Keratinocyte (primary cell): ENCODE measurements at regions not wholly inside any gene's neighbourhood (a gene's known extent, or its start where the extent isn't known, plus 50 kb on each side); places are given as distances from the start of the nearest gene placed in this dataset.
A peak's percentile ranks its signal among the peaks of the same experiment; 100 is the strongest.
"Not testable (repeated sequence)": the region's sequence is repeated elsewhere in the genome, so short reads cannot be mapped to it uniquely, and the experiment has no call there.

Experiments
- DNase-seq: peaks from one replicate; pipeline ENCODE4 v3.0.0-alpha.2; 2011; ENCODE audit warnings: low read depth, missing footprints, low spot score
- FAIRE-seq: peaks from 2 replicates; lab custom pipeline; 2011; peaks lifted over from hg19 to GRCh38; lab: Jason Lieb, UNC
- H2AFZ ChIP-seq: 2 replicates; pipeline ENCODE4 v1.6.0; 2012; ENCODE audit warnings: low read length, control low read depth, inconsistent platforms; ENCODE audit not compliant: control insufficient read depth
- H3K27ac ChIP-seq: 2 replicates; pipeline ENCODE4 v1.5.1; 2011; ENCODE audit warnings: low read length; ENCODE audit not compliant: control insufficient read depth, insufficient read depth
- H3K27me3 ChIP-seq: 3 replicates; pipeline ENCODE4 v1.6.0; 2011; ENCODE audit warnings: low read length; ENCODE audit not compliant: control insufficient read depth, insufficient read depth; ENCODE audit errors: extremely low read depth
- H3K36me3 ChIP-seq, 2 experiments: 2 replicates in 1 of 2; 3 replicates in 1 of 2; pipeline ENCODE4 v1.5.1; 2011; ENCODE audit warnings: low read length in 2 of 2, mild to moderate bottlenecking in 1 of 2; ENCODE audit not compliant: control insufficient read depth in 2 of 2, insufficient read depth in 2 of 2; ENCODE audit errors: extremely low read depth in 1 of 2
- H3K4me1 ChIP-seq: 3 replicates; pipeline ENCODE4 v1.5.1; 2011; ENCODE audit warnings: low read length; ENCODE audit not compliant: control insufficient read depth, insufficient read depth; ENCODE audit errors: extremely low read depth
- H3K4me2 ChIP-seq: 3 replicates; pipeline ENCODE4 v1.6.0; 2011; ENCODE audit warnings: low read depth, low read length; ENCODE audit not compliant: control insufficient read depth, insufficient read depth; ENCODE audit errors: extremely low read depth
- H3K4me3 ChIP-seq, 3 experiments: fragments of 200-600 bp in 1 of 3; sonication (generic) in 1 of 3; 2 replicates in 2 of 3; 3 replicates in 1 of 3; pipeline ENCODE4 v1.5.1; 2011 to 2016; ENCODE audit warnings: low read length in 3 of 3, mild to moderate bottlenecking in 3 of 3, control low read depth in 2 of 3, inconsistent platforms in 1 of 3, low read depth in 1 of 3, mixed read lengths in 1 of 3, mixed run types in 1 of 3, moderate library complexity in 1 of 3; ENCODE audit not compliant: control insufficient read depth in 2 of 3, insufficient read depth in 2 of 3; ENCODE audit errors: extremely low read depth in 1 of 3
- H3K79me2 ChIP-seq: 2 replicates; pipeline ENCODE4 v1.6.0; 2012; ENCODE audit warnings: low read length; ENCODE audit not compliant: control insufficient read depth, insufficient read depth
- H3K9ac ChIP-seq: 3 replicates; pipeline ENCODE4 v1.6.0; 2011; ENCODE audit warnings: low read length; ENCODE audit not compliant: control insufficient read depth, insufficient read depth; ENCODE audit errors: extremely low read depth
- H3K9me1 ChIP-seq: 3 replicates; pipeline ENCODE4 v1.6.0; 2011; ENCODE audit warnings: low read length; ENCODE audit not compliant: control insufficient read depth, insufficient read depth; ENCODE audit errors: extremely low read depth
- H3K9me3 ChIP-seq: 2 replicates; pipeline ENCODE4 v1.5.1; 2012; ENCODE audit warnings: low read depth, low read length; ENCODE audit not compliant: control insufficient read depth
- H4K20me1 ChIP-seq: 3 replicates; pipeline ENCODE4 v1.6.0; 2011; ENCODE audit warnings: low read length; ENCODE audit not compliant: control insufficient read depth, insufficient read depth; ENCODE audit errors: extremely low read depth
- dilution Hi-C: fragments of 300-500 bp; cut with MboI; formaldehyde crosslinking; loops from one replicate; pipeline ENCODE4 v1.7.0; 2020; ENCODE audit warnings: low sequenced_read_pairs; ENCODE audit not compliant: extremely low pct_ligation_motif_present

GRCh38 chr5:99471726-99472125, 542.9 kb upstream of the CHD1 start:
- DNase-seq, H3K4me1 ChIP-seq, FAIRE-seq, H3K9me3 ChIP-seq, dilution Hi-C loops, H3K27me3 ChIP-seq, H3K4me2 ChIP-seq, H3K79me2 ChIP-seq, H3K4me3 ChIP-seq, H3K36me3 ChIP-seq, H3K9me1 ChIP-seq, H2AFZ ChIP-seq, H4K20me1 ChIP-seq, H3K27ac ChIP-seq, H3K9ac ChIP-seq: not testable (repeated sequence)

GRCh38 chr5:99471178-99471577, 542.4 kb upstream of the CHD1 start:
- dilution Hi-C loops, H3K4me3 ChIP-seq, H3K27ac ChIP-seq, H3K36me3 ChIP-seq, H2AFZ ChIP-seq, H3K27me3 ChIP-seq, H3K9ac ChIP-seq, H3K4me1 ChIP-seq, DNase-seq, H3K9me1 ChIP-seq, H3K4me2 ChIP-seq, H3K79me2 ChIP-seq, H4K20me1 ChIP-seq, H3K9me3 ChIP-seq, FAIRE-seq: not testable (repeated sequence)

GRCh38 chr5:99470636-99471035, 541.8 kb upstream of the CHD1 start:
- H3K27me3 ChIP-seq, DNase-seq, dilution Hi-C loops, H3K4me3 ChIP-seq, H3K79me2 ChIP-seq, H3K4me1 ChIP-seq, H3K9me3 ChIP-seq, H4K20me1 ChIP-seq, H3K36me3 ChIP-seq, H3K9me1 ChIP-seq, H3K27ac ChIP-seq, H2AFZ ChIP-seq, H3K4me2 ChIP-seq, H3K9ac ChIP-seq: not testable (repeated sequence)
- peak; percentile 62 for FAIRE-seq
